HEK293 (cell line): ENCODE measurements at regions not wholly inside any gene's neighbourhood (a gene's known extent, or its start where the extent isn't known, plus 50 kb on each side); places are given as distances from the start of the nearest gene placed in this dataset.

Experiments
- CTCF ChIA-PET: fragments of 350-600 bp; formaldehyde crosslinking; extraction: SDS; loops from one replicate; lab custom pipeline; 2021; ENCODE audit warnings: antibody characterized with exemption; lab: Yijun Ruan, JAX
- POLR2A ChIA-PET: fragments of 300-600 bp; formaldehyde crosslinking; extraction: SDS; loops from one replicate; lab custom pipeline; 2020; ENCODE audit warnings: antibody characterized with exemption, inconsistent platforms; lab: Yijun Ruan, JAX
- H3K27ac ChIP-seq: fragments of 200-500 bp; sonication (Bioruptor generic); 2 replicates; pipeline ENCODE4 v1.5.1; 2014; ENCODE audit warnings: low read depth, low read length, control low read depth, inconsistent platforms; ENCODE audit errors: extremely low read depth
- H3K36me3 ChIP-seq, 2 experiments: fragments of 200-500 bp in 1 of 2; sonication (Bioruptor generic) in 1 of 2; 1 replicate in 1 of 2; 2 replicates in 1 of 2; pipeline ENCODE4 v1.5.1; 2014 to 2017; ENCODE audit warnings: inconsistent platforms in 2 of 2, low read length in 2 of 2; ENCODE audit not compliant: control insufficient read depth in 2 of 2, insufficient read depth in 1 of 2
- H3K4me1 ChIP-seq: fragments of 200-500 bp; sonication (Bioruptor generic); 2 replicates; pipeline ENCODE4 v1.5.1; 2014; ENCODE audit warnings: mild to moderate bottlenecking, low read length, inconsistent platforms; ENCODE audit not compliant: control insufficient read depth, insufficient read depth
- H3K4me3 ChIP-seq: 2 replicates; pipeline ENCODE4 v1.5.1; 2011; ENCODE audit warnings: low read depth, mild to moderate bottlenecking, control low read depth, low read length, moderate library complexity
- H3K9me3 ChIP-seq: fragments of 200-500 bp; sonication (Bioruptor generic); 2 replicates; pipeline ENCODE4 v1.5.1; 2014; ENCODE audit warnings: low read depth, low read length, inconsistent platforms; ENCODE audit not compliant: control insufficient read depth, insufficient read depth
- GFI1B ChIP-seq: fragments of 450-650 bp; formaldehyde crosslinking; IDR thresholded peaks from 2 replicates; pipeline ENCODE4 v1.5.1; 2016; ENCODE audit warnings: missing biosample characterization, missing genetic modification characterization
- KLF10 ChIP-seq: fragments of 450-650 bp; IDR thresholded peaks from 2 replicates; pipeline ENCODE4 v1.5.1; 2018; ENCODE audit warnings: missing biosample characterization, mild to moderate bottlenecking, missing genetic modification characterization
- MYNN ChIP-seq: fragments of 450-650 bp; formaldehyde crosslinking; IDR thresholded peaks from 2 replicates; pipeline ENCODE4 v1.5.1; 2016; ENCODE audit warnings: missing biosample characterization, missing genetic modification characterization, borderline replicate concordance
- ZBTB1 ChIP-seq: fragments of 450-650 bp; formaldehyde crosslinking; IDR thresholded peaks from 2 replicates; pipeline ENCODE4 v1.5.1; 2016; ENCODE audit warnings: missing biosample characterization, missing genetic modification characterization
- ZEB2 ChIP-seq: fragments of 450-650 bp; formaldehyde crosslinking; IDR thresholded peaks from 2 replicates; pipeline ENCODE4 v1.5.1; 2016; ENCODE audit warnings: missing biosample characterization, missing genetic modification characterization
- ZFP41 ChIP-seq: fragments of 450-650 bp; formaldehyde crosslinking; IDR thresholded peaks from 2 replicates; pipeline ENCODE4 v1.5.1; 2016; ENCODE audit warnings: missing biosample characterization, missing genetic modification characterization, borderline replicate concordance
- ZIC2 ChIP-seq: fragments of 450-650 bp; formaldehyde crosslinking; IDR thresholded peaks from 2 replicates; pipeline ENCODE4 v1.5.1; 2016; ENCODE audit warnings: missing biosample characterization, missing genetic modification characterization
- ZNF114 ChIP-seq: fragments of 450-650 bp; formaldehyde crosslinking; IDR thresholded peaks from 2 replicates; pipeline ENCODE4 v1.5.0; 2017; ENCODE audit warnings: missing biosample characterization, missing genetic modification characterization
- ZNF133 ChIP-seq: fragments of 450-650 bp; formaldehyde crosslinking; IDR thresholded peaks from 2 replicates; pipeline ENCODE4 v1.5.1; 2016; ENCODE audit warnings: missing biosample characterization, missing genetic modification characterization
- ZNF140 ChIP-seq: fragments of 450-650 bp; formaldehyde crosslinking; IDR thresholded peaks from 2 replicates; pipeline ENCODE4 v1.5.1; 2016; ENCODE audit warnings: missing biosample characterization, missing genetic modification characterization
- ZNF174 ChIP-seq: fragments of 450-650 bp; formaldehyde crosslinking; IDR thresholded peaks from 2 replicates; pipeline ENCODE4 v1.5.0; 2017; ENCODE audit warnings: missing biosample characterization, mild to moderate bottlenecking, missing genetic modification characterization
- ZNF214 ChIP-seq: fragments of 450-650 bp; formaldehyde crosslinking; IDR thresholded peaks from 2 replicates; pipeline ENCODE4 v1.5.1; 2017; ENCODE audit warnings: missing biosample characterization, mild to moderate bottlenecking, missing genetic modification characterization, borderline replicate concordance
- ZNF223 ChIP-seq: fragments of 450-650 bp; formaldehyde crosslinking; IDR thresholded peaks from 2 replicates; pipeline ENCODE4 v1.5.1; 2016; ENCODE audit warnings: missing biosample characterization, missing genetic modification characterization
- ZNF292 ChIP-seq: fragments of 450-650 bp; formaldehyde crosslinking; IDR thresholded peaks from 2 replicates; pipeline ENCODE4 v1.5.1; 2016; ENCODE audit warnings: low read depth, missing biosample characterization, missing genetic modification characterization, borderline replicate concordance
- ZNF391 ChIP-seq: fragments of 450-650 bp; formaldehyde crosslinking; IDR thresholded peaks from 2 replicates; pipeline ENCODE4 v1.5.1; 2016; ENCODE audit warnings: low read depth, missing biosample characterization, missing genetic modification characterization, borderline replicate concordance
- ZNF416 ChIP-seq: fragments of 450-650 bp; formaldehyde crosslinking; IDR thresholded peaks from 2 replicates; pipeline ENCODE4 v1.5.1; 2016; ENCODE audit warnings: missing biosample characterization, missing genetic modification characterization
- ZNF449 ChIP-seq: fragments of 450-650 bp; formaldehyde crosslinking; IDR thresholded peaks from 2 replicates; pipeline ENCODE4 v1.5.1; 2017; ENCODE audit warnings: missing biosample characterization, mild to moderate bottlenecking, missing genetic modification characterization, moderate library complexity
- ZNF513 ChIP-seq: fragments of 450-650 bp; IDR thresholded peaks from 2 replicates; pipeline ENCODE4 v1.5.1; 2018; ENCODE audit warnings: missing biosample characterization, missing genetic modification characterization
- ZNF521 ChIP-seq: fragments of 450-650 bp; formaldehyde crosslinking; IDR thresholded peaks from 2 replicates; pipeline ENCODE4 v1.5.1; 2017; ENCODE audit warnings: missing biosample characterization, mild to moderate bottlenecking, missing genetic modification characterization
- ZNF544 ChIP-seq: fragments of 450-650 bp; formaldehyde crosslinking; IDR thresholded peaks from 2 replicates; pipeline ENCODE4 v1.5.0; 2017; ENCODE audit warnings: missing biosample characterization, missing genetic modification characterization
- ZNF660 ChIP-seq: fragments of 450-650 bp; IDR thresholded peaks from 2 replicates; pipeline ENCODE4 v1.5.1; 2018; ENCODE audit warnings: missing biosample characterization, mild to moderate bottlenecking, missing genetic modification characterization
- ZNF791 ChIP-seq: fragments of 450-650 bp; formaldehyde crosslinking; IDR thresholded peaks from 2 replicates; pipeline ENCODE4 v1.5.1; 2016; ENCODE audit warnings: missing biosample characterization, missing genetic modification characterization
- ZNF843 ChIP-seq: fragments of 450-650 bp; formaldehyde crosslinking; IDR thresholded peaks from 2 replicates; pipeline ENCODE4 v1.5.1; 2016; ENCODE audit warnings: missing biosample characterization, missing genetic modification characterization
- TF ChIP-seq, protein P1 (sequence below): IDR thresholded peaks from 2 replicates; pipeline ENCODE4 v1.6.1; 2011; ENCODE audit warnings: mild to moderate bottlenecking, low read depth, low read length, borderline replicate concordance
- TF ChIP-seq, protein P2 (sequence below): fragments of 450-650 bp; formaldehyde crosslinking; IDR thresholded peaks from 2 replicates; pipeline ENCODE4 v1.5.1; 2016; ENCODE audit warnings: missing biosample characterization, missing genetic modification characterization

GRCh38 chr14:71666571-71667145 lies 265.6 kb upstream of the RGS6 start (continued):
- no peak for TF ChIP-seq ZNF223 (tag by site-specific recombination)
- TF ChIP-seq ZNF449 (tag by site-specific recombination), result no peak
- TF ChIP-seq ZNF391 (tag by site-specific recombination), result no peak
- no peak for TF ChIP-seq ZNF513 (tag by site-specific recombination)
- TF ChIP-seq, protein P1, sequence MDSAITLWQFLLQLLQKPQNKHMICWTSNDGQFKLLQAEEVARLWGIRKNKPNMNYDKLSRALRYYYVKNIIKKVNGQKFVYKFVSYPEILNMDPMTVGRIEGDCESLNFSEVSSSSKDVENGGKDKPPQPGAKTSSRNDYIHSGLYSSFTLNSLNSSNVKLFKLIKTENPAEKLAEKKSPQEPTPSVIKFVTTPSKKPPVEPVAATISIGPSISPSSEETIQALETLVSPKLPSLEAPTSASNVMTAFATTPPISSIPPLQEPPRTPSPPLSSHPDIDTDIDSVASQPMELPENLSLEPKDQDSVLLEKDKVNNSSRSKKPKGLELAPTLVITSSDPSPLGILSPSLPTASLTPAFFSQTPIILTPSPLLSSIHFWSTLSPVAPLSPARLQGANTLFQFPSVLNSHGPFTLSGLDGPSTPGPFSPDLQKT, result no peak
- no peak for TF ChIP-seq ZBTB1 (tag by site-specific recombination)

DNA sequence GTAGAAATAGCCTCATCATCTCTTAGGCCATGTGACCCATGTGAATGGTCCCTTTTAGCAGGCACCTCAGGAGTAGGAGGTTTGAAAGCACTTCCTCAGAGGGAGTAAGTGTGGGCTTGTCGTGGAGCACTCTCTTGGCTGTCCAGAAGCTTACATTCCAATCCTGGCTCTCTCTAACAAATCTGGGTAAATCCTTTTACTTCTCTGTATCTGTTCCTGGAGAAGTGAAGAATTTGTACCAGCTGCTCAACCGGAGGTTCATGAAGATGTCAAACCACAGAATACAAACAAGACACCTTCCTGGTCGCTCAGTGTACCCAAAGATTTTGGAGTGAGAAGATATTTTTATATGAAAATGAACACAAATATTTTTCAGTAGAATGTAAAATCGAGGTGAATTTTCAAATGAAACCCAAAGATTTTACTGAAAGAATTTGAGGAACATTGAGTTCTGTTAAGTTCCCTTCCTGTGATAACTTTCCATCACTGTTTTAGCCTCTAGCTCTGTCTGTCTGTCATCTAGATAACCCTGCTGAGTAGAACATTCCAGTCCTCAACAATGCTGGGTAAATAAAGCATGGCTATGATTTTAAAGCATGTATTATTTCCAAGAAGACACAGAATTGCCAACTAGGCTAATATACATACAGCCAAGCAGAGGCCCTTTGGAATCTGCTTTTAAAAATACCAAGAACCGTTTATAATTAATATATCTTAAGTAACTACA lies 263.9 kb upstream of the RGS6 start:
- TF ChIP-seq ZNF544 (tag by site-specific recombination) (no peak), ZFP41 (tag by site-specific recombination) (no peak)
- TF ChIP-seq, all 188 proteins: peak for 0
- Histone ChIP-seq H3K4me1 (peaks cover 5% of the 10 kb centered on the region), H3K4me3 (no peak overlapping the region), H3K27ac (no peak overlapping the region), H3K9me3 (no peaks in the 10 kb centered on the region), H3K36me3 (peaks cover 0 to 20% of the 10 kb centered on the region in 2 experiments; a peak in 2 of 3 replicates)
- CTCF ChIA-PET, result interaction anchor here (0.6 kb wide), 1 partner anchor 140 kb away, joined by 3 read pairs; no protein-coding TSS in a partner anchor
- POLR2A ChIA-PET, result no interaction called here

DNA sequence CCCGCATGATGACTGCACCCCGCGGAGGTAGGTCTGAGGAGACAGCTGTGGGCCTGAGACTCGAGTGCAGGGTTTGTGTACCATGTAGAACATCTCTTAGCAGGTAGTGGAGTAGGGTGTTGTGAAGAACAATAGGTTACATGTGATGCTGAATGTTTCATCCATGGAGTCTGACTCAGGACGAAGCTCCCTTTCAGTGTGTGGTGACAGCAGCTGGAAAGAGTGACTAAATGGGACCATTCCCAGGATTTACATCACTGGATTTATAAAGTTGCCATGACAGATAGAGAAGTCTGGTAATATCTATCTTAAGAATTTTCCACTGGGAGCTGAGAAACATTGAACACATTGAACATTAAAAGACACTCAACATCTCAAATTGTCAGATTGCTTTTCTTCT lies 259.6 kb upstream of the RGS6 start:
- TF ChIP-seq, protein P2, sequence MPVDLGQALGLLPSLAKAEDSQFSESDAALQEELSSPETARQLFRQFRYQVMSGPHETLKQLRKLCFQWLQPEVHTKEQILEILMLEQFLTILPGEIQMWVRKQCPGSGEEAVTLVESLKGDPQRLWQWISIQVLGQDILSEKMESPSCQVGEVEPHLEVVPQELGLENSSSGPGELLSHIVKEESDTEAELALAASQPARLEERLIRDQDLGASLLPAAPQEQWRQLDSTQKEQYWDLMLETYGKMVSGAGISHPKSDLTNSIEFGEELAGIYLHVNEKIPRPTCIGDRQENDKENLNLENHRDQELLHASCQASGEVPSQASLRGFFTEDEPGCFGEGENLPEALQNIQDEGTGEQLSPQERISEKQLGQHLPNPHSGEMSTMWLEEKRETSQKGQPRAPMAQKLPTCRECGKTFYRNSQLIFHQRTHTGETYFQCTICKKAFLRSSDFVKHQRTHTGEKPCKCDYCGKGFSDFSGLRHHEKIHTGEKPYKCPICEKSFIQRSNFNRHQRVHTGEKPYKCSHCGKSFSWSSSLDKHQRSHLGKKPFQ (tag by site-specific recombination), result no peak
- TF ChIP-seq GFI1B (tag by site-specific recombination) (no peak), ZNF174 (tag by site-specific recombination) (no peak), MYNN (no peak), ZIC2 (tag by site-specific recombination) (no peak), ZNF114 (tag by site-specific recombination) (no peak), ZNF416 (no peak), ZNF521 (tag by site-specific recombination) (no peak), ZNF214 (tag by site-specific recombination) (no peak), ZNF843 (tag by site-specific recombination) (no peak), ZNF140 (tag by site-specific recombination) (no peak), ZNF292 (tag by site-specific recombination) (no peak), ZNF660 (tag by site-specific recombination) (no peak), ZNF223 (tag by site-specific recombination) (no peak), KLF10 (tag by site-specific recombination) (no peak), ZNF133 (no peak), ZEB2 (tag by site-specific recombination) (no peak), ZNF791 (tag by site-specific recombination) (no peak)
- ChIA-PET POLR2A (no interaction called here), CTCF (interaction anchor here (1.5 kb wide), 1 partner anchor 11 kb away, joined by 4 read pairs; no protein-coding TSS in a partner anchor)
- no peaks in the 10 kb centered on the region for H3K4me1 ChIP-seq
- no peak overlapping the region for H3K4me3 ChIP-seq
- H3K27ac ChIP-seq, result no peak overlapping the region
- peaks cover 0 to 24% of the 10 kb centered on the region in 2 experiments; a peak in 2 of 3 replicates for H3K36me3 ChIP-seq
- H3K9me3 ChIP-seq, result no peaks in the 10 kb centered on the region
